ENCODE measurements at regions not wholly inside any gene's neighbourhood (a gene's known extent, or its start where the extent isn't known, plus 50 kb on each side); places are given as distances from the start of the nearest gene placed in this dataset.
"Not testable (repeated sequence)": the region's sequence is repeated elsewhere in the genome, so short reads cannot be mapped to it uniquely, and the experiment has no call there.

DNA sequence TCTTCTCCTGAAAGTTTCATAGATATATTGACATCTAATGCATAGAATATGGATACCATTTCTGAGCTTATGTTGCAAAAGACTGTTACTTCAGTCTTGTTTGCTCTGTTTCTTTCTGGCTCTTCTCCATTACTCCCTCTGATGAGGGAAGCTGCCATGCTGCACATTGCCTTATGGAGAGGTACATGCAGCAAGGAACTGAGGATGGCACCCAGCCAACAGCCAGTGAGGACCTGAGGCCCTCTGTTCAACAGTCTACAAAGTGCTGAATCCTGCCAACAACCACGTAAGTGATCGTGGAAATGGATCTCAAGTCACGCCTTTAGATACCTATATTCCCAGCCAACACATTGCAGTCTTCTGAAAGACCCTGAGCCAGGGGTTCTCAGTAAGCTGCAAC is 66.6 kb upstream of the ADAMTS5 start:
- no peak overlapping the region for H3K4me2 ChIP-seq
- DNase-seq (ENCODE audit: low spot score) = no peak
- no peaks in the 10 kb centered on the region for H3K9me2 ChIP-seq (replicated peaks; ENCODE audit: insufficient read depth)
- no peaks in the 10 kb centered on the region for H3K36me3 ChIP-seq (replicated peaks; ENCODE audit: insufficient read depth, low read depth)
- no peak overlapping the region for H3K27ac ChIP-seq
- H3K79me2 ChIP-seq = no peaks in the 10 kb centered on the region
- TF ChIP-seq EZH2 (IDR thresholded peaks at IDR 0.05; ENCODE audit: borderline replicate concordance) (no peak), EZH2phosphoT487 (IDR thresholded peaks at IDR 0.05; ENCODE audit: low read depth, severe bottlenecking, unreplicated experiment) (no peak)
- TF ChIP-seq, protein P1, sequence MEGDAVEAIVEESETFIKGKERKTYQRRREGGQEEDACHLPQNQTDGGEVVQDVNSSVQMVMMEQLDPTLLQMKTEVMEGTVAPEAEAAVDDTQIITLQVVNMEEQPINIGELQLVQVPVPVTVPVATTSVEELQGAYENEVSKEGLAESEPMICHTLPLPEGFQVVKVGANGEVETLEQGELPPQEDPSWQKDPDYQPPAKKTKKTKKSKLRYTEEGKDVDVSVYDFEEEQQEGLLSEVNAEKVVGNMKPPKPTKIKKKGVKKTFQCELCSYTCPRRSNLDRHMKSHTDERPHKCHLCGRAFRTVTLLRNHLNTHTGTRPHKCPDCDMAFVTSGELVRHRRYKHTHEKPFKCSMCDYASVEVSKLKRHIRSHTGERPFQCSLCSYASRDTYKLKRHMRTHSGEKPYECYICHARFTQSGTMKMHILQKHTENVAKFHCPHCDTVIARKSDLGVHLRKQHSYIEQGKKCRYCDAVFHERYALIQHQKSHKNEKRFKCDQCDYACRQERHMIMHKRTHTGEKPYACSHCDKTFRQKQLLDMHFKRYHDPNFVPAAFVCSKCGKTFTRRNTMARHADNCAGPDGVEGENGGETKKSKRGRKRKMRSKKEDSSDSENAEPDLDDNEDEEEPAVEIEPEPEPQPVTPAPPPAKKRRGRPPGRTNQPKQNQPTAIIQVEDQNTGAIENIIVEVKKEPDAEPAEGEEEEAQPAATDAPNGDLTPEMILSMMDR (IDR thresholded peaks at IDR 0.05; ENCODE audit: poor library complexity) = no peak
- H3K9me3 ChIP-seq (ENCODE audit: low read depth) = no peaks in the 10 kb centered on the region
- no peaks in the 10 kb centered on the region for H3K4me1 ChIP-seq (ENCODE audit: insufficient read depth)
- no peaks in the 10 kb centered on the region for H4K20me1 ChIP-seq (ENCODE audit: insufficient read depth, poor library complexity, severe bottlenecking)
- H2AFZ ChIP-seq = no peak overlapping the region
- 90% methylated on average over 3 of the region's 3 CpGs for WGBS (ENCODE audit: low lambda C conversion rate, missing lambda C conversion rate)
- no peak overlapping the region for H3K4me3 ChIP-seq
- no peaks in the 10 kb centered on the region for H3K27me3 ChIP-seq

DNA sequence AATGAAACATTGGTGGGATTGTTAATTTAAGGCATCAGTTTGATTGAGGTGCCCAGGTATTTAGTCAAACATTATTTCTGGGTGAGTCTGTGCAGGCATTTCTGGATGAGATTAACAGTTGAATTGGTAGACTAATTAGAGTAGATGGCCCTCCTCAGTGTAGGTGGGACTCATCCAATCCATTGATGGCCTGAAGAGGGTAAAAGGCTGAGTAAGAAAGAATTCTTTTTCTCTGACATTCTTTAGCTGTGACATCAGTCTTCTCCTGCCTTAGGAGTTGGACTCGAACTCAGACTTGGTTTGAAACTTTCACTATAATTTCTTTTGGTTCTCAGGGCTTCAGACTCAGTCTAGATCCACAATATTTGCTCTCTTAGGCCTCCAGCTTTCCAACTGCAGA is 59.6 kb upstream of the ADAMTS5 start:
- H2AFZ ChIP-seq = no peak overlapping the region
- no peak overlapping the region for H3K4me2 ChIP-seq
- 62% methylated on average over 1 of the region's 1 CpG for WGBS (ENCODE audit: low lambda C conversion rate, missing lambda C conversion rate)
- H3K79me2 ChIP-seq = no peaks in the 10 kb centered on the region
- H3K4me1 ChIP-seq (ENCODE audit: insufficient read depth) = no peaks in the 10 kb centered on the region
- H3K27ac ChIP-seq = no peak overlapping the region
- H3K4me3 ChIP-seq = no peak overlapping the region
- no peaks in the 10 kb centered on the region for H3K36me3 ChIP-seq (replicated peaks; ENCODE audit: insufficient read depth, low read depth)
- H3K27me3 ChIP-seq = no peaks in the 10 kb centered on the region
- TF ChIP-seq EZH2phosphoT487 (IDR thresholded peaks at IDR 0.05; ENCODE audit: low read depth, severe bottlenecking, unreplicated experiment) = no peak
- no peak for TF ChIP-seq EZH2 (IDR thresholded peaks at IDR 0.05; ENCODE audit: borderline replicate concordance)
- TF ChIP-seq, protein P1 (IDR thresholded peaks at IDR 0.05; ENCODE audit: poor library complexity) = no peak
- H3K9me3 ChIP-seq (ENCODE audit: low read depth) = no peaks in the 10 kb centered on the region
- no peaks in the 10 kb centered on the region for H3K9me2 ChIP-seq (replicated peaks; ENCODE audit: insufficient read depth)
- peaks cover 4% of the 10 kb centered on the region for H4K20me1 ChIP-seq (ENCODE audit: insufficient read depth, poor library complexity, severe bottlenecking)
- no peak for DNase-seq (ENCODE audit: low spot score)

DNA sequence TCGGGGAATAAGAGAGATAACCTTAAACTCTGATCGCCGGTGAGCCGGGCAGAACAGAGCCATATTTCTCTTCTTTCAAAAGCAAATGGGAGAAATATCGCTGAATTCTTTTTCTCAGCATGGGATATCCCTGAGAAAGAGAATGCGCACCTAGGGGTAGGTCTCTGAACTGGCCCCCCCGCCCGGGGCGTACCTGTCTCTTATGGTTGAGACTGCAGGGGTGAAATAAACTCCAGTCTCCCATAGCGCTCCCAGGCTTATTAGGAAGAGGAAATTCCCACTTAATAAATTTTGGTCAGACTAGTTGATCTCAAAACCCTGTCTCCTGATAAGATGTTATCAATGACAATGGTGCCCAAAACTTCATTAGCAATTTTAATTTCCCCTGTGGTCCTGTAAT is 58.8 kb upstream of the ADAMTS5 start:
- H3K4me2 ChIP-seq; H3K9me2 ChIP-seq (replicated peaks; ENCODE audit: insufficient read depth); H3K4me3 ChIP-seq; H3K27me3 ChIP-seq; H2AFZ ChIP-seq; H3K9me3 ChIP-seq (ENCODE audit: low read depth); H3K79me2 ChIP-seq; H3K4me1 ChIP-seq (ENCODE audit: insufficient read depth); H3K36me3 ChIP-seq (replicated peaks; ENCODE audit: insufficient read depth, low read depth); DNase-seq (ENCODE audit: low spot score); H4K20me1 ChIP-seq (ENCODE audit: insufficient read depth, poor library complexity, severe bottlenecking); H3K27ac ChIP-seq: not testable (repeated sequence)
- 44% methylated on average over 10 of the region's 10 CpGs for WGBS (ENCODE audit: low lambda C conversion rate, missing lambda C conversion rate)

DNA sequence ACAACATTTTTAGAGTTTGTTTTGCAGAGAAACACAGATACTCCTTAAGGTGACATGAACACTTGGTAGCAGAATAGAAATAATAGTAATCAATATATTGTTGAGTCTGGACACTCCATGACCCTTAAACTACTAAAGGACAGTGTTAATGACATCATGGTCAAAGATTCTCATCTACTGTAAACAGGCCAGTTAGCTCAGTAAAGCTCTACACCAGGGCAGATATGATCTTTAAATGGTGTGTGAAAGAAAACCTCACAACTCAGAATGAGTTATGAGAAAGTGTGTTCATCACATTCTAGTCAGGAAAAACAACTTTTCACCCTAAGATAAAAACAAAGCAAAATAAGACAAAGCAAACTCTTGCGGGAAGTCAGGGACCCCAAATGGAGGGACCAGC is 58.1 kb upstream of the ADAMTS5 start:
- Histone ChIP-seq H3K79me2 (no peaks in the 10 kb centered on the region), H3K4me3 (no peak overlapping the region), H3K36me3 (replicated peaks; ENCODE audit: insufficient read depth, low read depth) (no peaks in the 10 kb centered on the region), H2AFZ (no peak overlapping the region), H4K20me1 (ENCODE audit: insufficient read depth, poor library complexity, severe bottlenecking) (peaks cover 4% of the 10 kb centered on the region), H3K27ac (peak overlapping the region; percentile 42), H3K27me3 (no peaks in the 10 kb centered on the region), H3K4me2 (no peak overlapping the region), H3K9me3 (ENCODE audit: low read depth) (no peaks in the 10 kb centered on the region), H3K4me1 (ENCODE audit: insufficient read depth) (no peaks in the 10 kb centered on the region), H3K9me2 (replicated peaks; ENCODE audit: insufficient read depth) (no peaks in the 10 kb centered on the region)
- WGBS (ENCODE audit: low lambda C conversion rate, missing lambda C conversion rate) = 73% methylated on average over 1 of the region's 1 CpG
- no peak for DNase-seq (ENCODE audit: low spot score)
- TF ChIP-seq EZH2phosphoT487 (IDR thresholded peaks at IDR 0.05; ENCODE audit: low read depth, severe bottlenecking, unreplicated experiment) = no peak
- TF ChIP-seq, protein P1 (IDR thresholded peaks at IDR 0.05; ENCODE audit: poor library complexity) = no peak
- no peak for TF ChIP-seq EZH2 (IDR thresholded peaks at IDR 0.05; ENCODE audit: borderline replicate concordance)
